CD14-positive monocyte (primary cell): ENCODE measurements at regions not wholly inside any gene's neighbourhood (a gene's known extent, or its start where the extent isn't known, plus 50 kb on each side); places are given as distances from the start of the nearest gene placed in this dataset.

Source experiments
- DNase-seq, 3 donors: peaks; one replicate each; pipeline ENCODE4 v3.0.0-alpha.2; 2011 to 2022
- H2AFZ ChIP-seq: 2 replicates; pipeline ENCODE4 v1.6.0; 2012; ENCODE audit warnings: mild to moderate bottlenecking, low read depth, low read length, inconsistent platforms; ENCODE audit not compliant: insufficient read depth, poor library complexity, severe bottlenecking
- H3K27ac ChIP-seq, 2 donors: 1 replicate in 1 of 2; 2 replicates in 1 of 2; pipeline ENCODE4 v1.5.1; 2012 to 2013; ENCODE audit warnings: low read length in 2 of 2, control low read depth in 1 of 2, inconsistent platforms in 1 of 2, low read depth in 1 of 2, mild to moderate bottlenecking in 1 of 2
- H3K27me3 ChIP-seq, 2 donors: one replicate each; pipeline versions ENCODE4 v1.6.0 to v1.6.1; 2011 to 2013; ENCODE audit warnings: low read length in 2 of 2; ENCODE audit not compliant: control insufficient read depth in 2 of 2, insufficient read depth in 2 of 2
- H3K36me3 ChIP-seq, 2 donors: replicated peaks in 1 of 2; 1 replicate in 1 of 2; 2 replicates in 1 of 2; pipeline versions ENCODE4 v1.5.1 to v1.6.1; 2012 to 2013; ENCODE audit warnings: low read length in 2 of 2, control low read depth in 1 of 2, inconsistent platforms in 1 of 2, mild to moderate bottlenecking in 1 of 2; ENCODE audit not compliant: insufficient read depth in 2 of 2, control insufficient read depth in 1 of 2
- H3K4me1 ChIP-seq, 2 donors: 1 replicate in 1 of 2; 2 replicates in 1 of 2; pipeline versions ENCODE4 v1.5.1 to v1.6.1; 2012 to 2013; ENCODE audit warnings: low read length in 2 of 2, control low read depth in 1 of 2, inconsistent platforms in 1 of 2, mild to moderate bottlenecking in 1 of 2, moderate library complexity in 1 of 2; ENCODE audit not compliant: insufficient read depth in 2 of 2, control insufficient read depth in 1 of 2
- H3K4me2 ChIP-seq: replicated peaks from 2 replicates; pipeline ENCODE3; 2012; ENCODE audit warnings: low read length, moderate library complexity, mild to moderate bottlenecking; ENCODE audit not compliant: poor library complexity, severe bottlenecking; ENCODE audit errors: extremely low read depth
- H3K4me3 ChIP-seq, 3 experiments: fragments of 200-600 bp in 1 of 3; sonication (generic) in 1 of 3; replicated peaks in 1 of 3; 1 replicate in 2 of 3; 2 replicates in 1 of 3; pipeline ENCODE4 v1.5.1; 2011 to 2013; ENCODE audit warnings: low read length in 3 of 3, mild to moderate bottlenecking in 3 of 3, control low read depth in 2 of 3, low read depth in 2 of 3, inconsistent platforms in 1 of 3, moderate library complexity in 1 of 3
- H3K79me2 ChIP-seq: 2 replicates; pipeline ENCODE4 v1.6.0; 2012; ENCODE audit warnings: mild to moderate bottlenecking, control low read depth, inconsistent platforms, low read length, moderate library complexity; ENCODE audit not compliant: insufficient read depth
- H3K9ac ChIP-seq: 2 replicates; pipeline ENCODE4 v1.6.0; 2017; ENCODE audit warnings: low read length, mild to moderate bottlenecking; ENCODE audit not compliant: insufficient read depth, poor library complexity, severe bottlenecking
- H3K9me3 ChIP-seq, 2 donors: replicated peaks in 1 of 2; 1 replicate in 1 of 2; 2 replicates in 1 of 2; pipeline versions ENCODE4 v1.5.1 to v1.6.1; 2012 to 2013; ENCODE audit warnings: low read length in 2 of 2, control low read depth in 1 of 2; ENCODE audit not compliant: control insufficient read depth in 1 of 2, insufficient read depth in 1 of 2
- H4K20me1 ChIP-seq: 2 replicates; pipeline ENCODE4 v1.6.0; 2012; ENCODE audit warnings: mild to moderate bottlenecking, low read length, control low read depth, moderate library complexity; ENCODE audit not compliant: insufficient read depth
- H3K27ac Mint-ChIP-seq, 7 donors: one replicate each; pipeline ENCODE4 v1.8.0; 2020; ENCODE audit warnings: mild to moderate bottlenecking in 7 of 7, mixed read lengths in 7 of 7, moderate library complexity in 6 of 7, inconsistent platforms in 2 of 7
- H3K27me3 Mint-ChIP-seq, 3 donors: one replicate each; pipeline ENCODE4 v1.8.0; 2021 to 2022; ENCODE audit warnings: low read depth in 3 of 3, mild to moderate bottlenecking in 3 of 3, mixed read lengths in 3 of 3, moderate library complexity in 3 of 3, inconsistent platforms in 1 of 3
- H3K36me3 Mint-ChIP-seq, 2 donors: one replicate each; pipeline ENCODE4 v1.8.0; 2020; ENCODE audit warnings: mixed read lengths in 2 of 2, inconsistent platforms in 1 of 2, mild to moderate bottlenecking in 1 of 2
- H3K4me1 Mint-ChIP-seq: one replicate; pipeline ENCODE4 v1.8.0; 2020; ENCODE audit warnings: mild to moderate bottlenecking, mixed read lengths
- H3K4me3 Mint-ChIP-seq, 2 donors: one replicate each; pipeline ENCODE4 v1.8.0; 2020; ENCODE audit warnings: mild to moderate bottlenecking in 2 of 2, mixed read lengths in 2 of 2, moderate library complexity in 1 of 2
- H3K9me3 Mint-ChIP-seq, 7 donors: one replicate each; pipeline ENCODE4 v1.8.0; 2020 to 2022; ENCODE audit warnings: mixed read lengths in 7 of 7, mild to moderate bottlenecking in 6 of 7, moderate library complexity in 6 of 7, inconsistent platforms in 2 of 7
- CTCF ChIP-seq: fragments of 200-600 bp; IDR thresholded peaks from one replicate; pipeline ENCODE4 v1.8.0; 2022; ENCODE audit warnings: antibody characterized with exemption, mild to moderate bottlenecking
- WGBS: methylation state at CpG from one replicate; pipeline ENCODE4 v1.1.5; 2013; ENCODE audit warnings: missing lambda C conversion rate; ENCODE audit not compliant: insufficient coverage; 5-methylcytosine and 5-hydroxymethylcytosine counted together
- intact Hi-C, 2 donors: fragments of 100-400 bp; cut with micrococcal nuclease; formaldehyde crosslinking; loops; one replicate each; pipeline versions ENCODE4 v1.15.0 to v1.15.1; 2023

- intact Hi-C loops = no loop called here
- TF ChIP-seq CTCF = no peak
Measured at GRCh38 chr5:125229556-125229955, 483.1 kb upstream of the ZNF608 start.

GRCh38 chr5:125232779-125233230, 486.4 kb upstream of the ZNF608 start:
- 100% methylated on average over 1 of the region's 3 CpGs for WGBS
- H3K4me2 ChIP-seq = no peak overlapping the region
- no peaks in the 10 kb centered on the region for H3K9me3 ChIP-seq
- no peak overlapping the region for H3K4me3 ChIP-seq
- peaks cover 0 to 1% (median 1%) of the 10 kb centered on the region in 3 donors for H3K27me3 Mint-ChIP-seq
- no peak for DNase-seq
- H3K79me2 ChIP-seq = no peaks in the 10 kb centered on the region
- no peak for TF ChIP-seq CTCF
- H3K9ac ChIP-seq = no peak overlapping the region
- H3K4me1 Mint-ChIP-seq = no peaks in the 10 kb centered on the region
- H3K4me1 ChIP-seq = no peaks in the 10 kb centered on the region
- H2AFZ ChIP-seq = no peak overlapping the region
- no peak overlapping the region for H3K27ac ChIP-seq
- no peaks in the 10 kb centered on the region for H4K20me1 ChIP-seq
- no peaks in the 10 kb centered on the region for H3K27me3 ChIP-seq
- no peaks in the 10 kb centered on the region for H3K36me3 Mint-ChIP-seq
- no peak overlapping the region for H3K27ac Mint-ChIP-seq
- H3K9me3 Mint-ChIP-seq = peaks cover 0 to 8% (median 2%) of the 10 kb centered on the region in 7 donors
- intact Hi-C loops = no loop called here
- H3K4me3 Mint-ChIP-seq = no peak overlapping the region
- no peaks in the 10 kb centered on the region for H3K36me3 ChIP-seq

More at GRCh38 chr5:125229556-125229955, 483.1 kb upstream of the ZNF608 start:
- peaks cover 0 to 8% (median 2%) of the 10 kb centered on the region in 7 donors for H3K9me3 Mint-ChIP-seq
- Histone ChIP-seq H3K9me3 (no peaks in the 10 kb centered on the region), H3K4me1 (no peaks in the 10 kb centered on the region), H3K79me2 (no peaks in the 10 kb centered on the region), H3K4me2 (no peak overlapping the region), H3K36me3 (no peaks in the 10 kb centered on the region), H3K4me3 (no peak overlapping the region), H3K9ac (no peak overlapping the region), H4K20me1 (no peaks in the 10 kb centered on the region), H3K27me3 (no peaks in the 10 kb centered on the region), H2AFZ (no peak overlapping the region), H3K27ac (no peak overlapping the region)
- no peak for DNase-seq
- no peak overlapping the region for H3K27ac Mint-ChIP-seq
- no CpG with 5 or more reads among the region's 4 CpGs for WGBS
- H3K4me3 Mint-ChIP-seq = no peak overlapping the region
- no peaks in the 10 kb centered on the region for H3K36me3 Mint-ChIP-seq
- no peaks in the 10 kb centered on the region for H3K4me1 Mint-ChIP-seq
- peaks cover 0 to 1% (median 1%) of the 10 kb centered on the region in 3 donors for H3K27me3 Mint-ChIP-seq
